Ovary (tissue), 7 donors: ENCODE measurements at regions not wholly inside any gene's neighbourhood (a gene's known extent, or its start where the extent isn't known, plus 50 kb on each side); places are given as distances from the start of the nearest gene placed in this dataset.

Source experiments
- DNase-seq, 5 donors: peaks; one replicate each; pipeline ENCODE4 v3.0.0-alpha.2; 2019 to 2020
- H3K27ac ChIP-seq, 2 donors: fragments of 200-600 bp; one replicate each; pipeline versions ENCODE4 v1.5.1 to v1.8.0; 2019 to 2022
- H3K27me3 ChIP-seq: fragments of 200-600 bp; one replicate; pipeline ENCODE4 v1.8.0; 2022
- H3K36me3 ChIP-seq: fragments of 200-600 bp; sonication (generic); one replicate; pipeline ENCODE4 v1.5.1; 2019
- H3K4me1 ChIP-seq: one replicate; pipeline ENCODE4 v1.8.1; 2013; ENCODE audit warnings: mild to moderate bottlenecking, moderate library complexity; ENCODE audit not compliant: insufficient read depth
- H3K4me3 ChIP-seq: fragments of 200-600 bp; sonication (generic); one replicate; pipeline ENCODE4 v1.5.1; 2017
- H3K9me3 ChIP-seq, 2 donors: fragments of 200-600 bp in 1 of 2; sonication (generic) in 1 of 2; one replicate each; pipeline versions ENCODE4 v1.5.1 to v1.8.1; 2013 to 2019; ENCODE audit warnings: mild to moderate bottlenecking in 1 of 2, moderate library complexity in 1 of 2
- CTCF ChIP-seq, 3 donors: fragments of 450-650 bp in 2 of 3; fragments of 200-600 bp in 1 of 3; IDR thresholded peaks; one replicate each; pipeline versions ENCODE4 v1.5.1 to v1.8.0; 2016 to 2022; ENCODE audit warnings: antibody characterized with exemption in 3 of 3, mild to moderate bottlenecking in 1 of 3
- EP300 ChIP-seq: sonication (generic); formaldehyde crosslinking; IDR thresholded peaks from one replicate; pipeline ENCODE4 v1.6.1; 2017; ENCODE audit warnings: antibody characterized with exemption
- POLR2A ChIP-seq: fragments of 450-650 bp; IDR thresholded peaks from one replicate; pipeline ENCODE4 v1.6.1; 2017; ENCODE audit warnings: antibody characterized with exemption, mild to moderate bottlenecking, moderate library complexity
- WGBS, 3 donors: extraction: QIAGEN DNeasy Blood & Tissue Kit in 1 of 3; methylation state at CpG; one replicate each; pipeline versions ENCODE4 v1.1.5 to v1.1.7; 2013 to 2017; 5-methylcytosine and 5-hydroxymethylcytosine counted together
- intact Hi-C, 4 donors: fragments of 100-400 bp; cut with DNase I; formaldehyde crosslinking; loops; one replicate each; pipeline versions ENCODE4 v1.11.0 to v1.15.1; 2022 to 2023
- donor health status: DM: no; HTN: no; CAD: no; lungs with moderate emphysema.
- donor health status: DM: no; HTN: no; CAD: no.
- donor health status: Bipolar disorder and iron deficiency.
- donor health status: DM: no; HTN: no; CAD: no.
- donor health status: DM: yes; HTN: yes; CAD: no.

GRCh38 chr5:143931476-143931875 is 119.5 kb downstream of the HMHB1 start:
- DNase-seq: no peak
- no peak for TF ChIP-seq EP300
- TF ChIP-seq POLR2A: no peak
- no peak for TF ChIP-seq CTCF (IDR thresholded peaks at IDR 0.05)
- H3K4me1 ChIP-seq: no peaks in the 10 kb centered on the region
- no peaks in the 10 kb centered on the region for H3K36me3 ChIP-seq
- 68 to 84% (median 81%) methylated on average over 4 of the region's 4 CpGs for WGBS, 3 donors
- intact Hi-C loops: no loop called here
- H3K9me3 ChIP-seq: no peaks in the 10 kb centered on the region
- H3K4me3 ChIP-seq: no peak overlapping the region
- no peak overlapping the region for H3K27ac ChIP-seq
- no peaks in the 10 kb centered on the region for H3K27me3 ChIP-seq

GRCh38 chr5:143931986-143932385 is 120.0 kb downstream of the HMHB1 start:
- intact Hi-C loops: no loop called here
- 68 to 76% (median 74%) methylated on average over 1 of the region's 1 CpG for WGBS, 3 donors
- Histone ChIP-seq H3K27me3 (no peaks in the 10 kb centered on the region), H3K4me3 (no peak overlapping the region), H3K4me1 (no peaks in the 10 kb centered on the region), H3K27ac (no peak overlapping the region), H3K36me3 (no peaks in the 10 kb centered on the region), H3K9me3 (no peaks in the 10 kb centered on the region)
- TF ChIP-seq CTCF (IDR thresholded peaks at IDR 0.05) (no peak), EP300 (no peak), POLR2A (no peak)
- no peak for DNase-seq

GRCh38 chr5:143932584-143932983 is 120.6 kb downstream of the HMHB1 start:
- Histone ChIP-seq H3K4me3 (no peak overlapping the region), H3K4me1 (no peaks in the 10 kb centered on the region), H3K9me3 (no peaks in the 10 kb centered on the region), H3K27me3 (no peaks in the 10 kb centered on the region), H3K27ac (no peak overlapping the region), H3K36me3 (no peaks in the 10 kb centered on the region)
- TF ChIP-seq CTCF (IDR thresholded peaks at IDR 0.05) (no peak), POLR2A (no peak), EP300 (no peak)
- 97 to 100% (median 98%) methylated on average over 1 of the region's 1 CpG for WGBS, 3 donors
- intact Hi-C loops: no loop called here
- no peak for DNase-seq

- TF ChIP-seq EP300 (no peak), CTCF (IDR thresholded peaks at IDR 0.05) (no peak), POLR2A (no peak)
- 64 to 85% (median 74%) methylated on average over 3 of the region's 3 CpGs for WGBS, 3 donors
Measured at GRCh38 chr5:143933451-143933850, 121.5 kb downstream of the HMHB1 start.

GRCh38 chr5:143934821-143935220 is 122.9 kb downstream of the HMHB1 start:
- Histone ChIP-seq H3K27me3 (no peaks in the 10 kb centered on the region), H3K36me3 (no peaks in the 10 kb centered on the region), H3K4me3 (no peak overlapping the region), H3K27ac (no peak overlapping the region), H3K4me1 (no peaks in the 10 kb centered on the region), H3K9me3 (no peaks in the 10 kb centered on the region)
- TF ChIP-seq EP300 (no peak), CTCF (IDR thresholded peaks at IDR 0.05) (no peak), POLR2A (no peak)
- intact Hi-C loops: no loop called here
- DNase-seq: no peak
- WGBS, 3 donors: 66 to 91% (median 77%) methylated on average over 2 of the region's 2 CpGs

More at GRCh38 chr5:143933451-143933850, 121.5 kb downstream of the HMHB1 start:
- no peaks in the 10 kb centered on the region for H3K27me3 ChIP-seq
- H3K36me3 ChIP-seq: no peaks in the 10 kb centered on the region
- no peaks in the 10 kb centered on the region for H3K9me3 ChIP-seq
- H3K4me1 ChIP-seq: no peaks in the 10 kb centered on the region
- intact Hi-C loops: no loop called here
- no peak overlapping the region for H3K27ac ChIP-seq
- no peak overlapping the region for H3K4me3 ChIP-seq
- DNase-seq: no peak
